Tibial nerve (tissue), 4 donors: ENCODE measurements at regions not wholly inside any gene's neighbourhood (a gene's known extent, or its start where the extent isn't known, plus 50 kb on each side); places are given as distances from the start of the nearest gene placed in this dataset.

Source experiments
- EP300 ChIP-seq, 2 donors: sonication (generic); formaldehyde crosslinking; IDR thresholded peaks; one replicate each; pipeline ENCODE4 v1.6.1; 2017; ENCODE audit warnings: antibody characterized with exemption in 2 of 2, mild to moderate bottlenecking in 1 of 2
- TF ChIP-seq, protein P1 (sequence below), 5 experiments: fragments of 200-600 bp in 3 of 5; fragments of 450-650 bp in 2 of 5; sonication (generic) in 3 of 5; IDR thresholded peaks; one replicate each; pipeline ENCODE4 v1.5.1; 2016 to 2019; ENCODE audit warnings: antibody characterized with exemption in 5 of 5, mild to moderate bottlenecking in 3 of 5, moderate library complexity in 2 of 5

DNA sequence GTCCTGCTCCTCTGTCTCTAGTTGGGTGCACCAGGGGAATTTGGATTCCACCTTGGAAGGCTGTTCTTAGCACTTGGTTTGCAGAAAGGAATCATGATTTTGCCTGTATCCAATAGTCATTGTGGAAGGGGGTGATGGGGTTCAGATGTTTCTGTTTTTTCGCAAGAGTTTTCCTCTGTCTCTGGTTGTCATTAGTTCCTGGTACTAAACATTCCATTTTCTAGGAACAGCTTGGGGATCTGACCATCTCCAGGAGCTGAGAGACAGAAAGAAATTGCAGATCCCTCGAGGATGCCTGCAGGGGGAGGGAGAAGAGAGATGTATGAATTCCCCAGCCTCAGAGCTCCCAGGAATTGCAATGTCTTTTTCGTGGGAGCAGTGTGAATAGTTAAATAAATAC is 70.9 kb downstream of the CYTL1 start:
- TF ChIP-seq, protein P1, sequence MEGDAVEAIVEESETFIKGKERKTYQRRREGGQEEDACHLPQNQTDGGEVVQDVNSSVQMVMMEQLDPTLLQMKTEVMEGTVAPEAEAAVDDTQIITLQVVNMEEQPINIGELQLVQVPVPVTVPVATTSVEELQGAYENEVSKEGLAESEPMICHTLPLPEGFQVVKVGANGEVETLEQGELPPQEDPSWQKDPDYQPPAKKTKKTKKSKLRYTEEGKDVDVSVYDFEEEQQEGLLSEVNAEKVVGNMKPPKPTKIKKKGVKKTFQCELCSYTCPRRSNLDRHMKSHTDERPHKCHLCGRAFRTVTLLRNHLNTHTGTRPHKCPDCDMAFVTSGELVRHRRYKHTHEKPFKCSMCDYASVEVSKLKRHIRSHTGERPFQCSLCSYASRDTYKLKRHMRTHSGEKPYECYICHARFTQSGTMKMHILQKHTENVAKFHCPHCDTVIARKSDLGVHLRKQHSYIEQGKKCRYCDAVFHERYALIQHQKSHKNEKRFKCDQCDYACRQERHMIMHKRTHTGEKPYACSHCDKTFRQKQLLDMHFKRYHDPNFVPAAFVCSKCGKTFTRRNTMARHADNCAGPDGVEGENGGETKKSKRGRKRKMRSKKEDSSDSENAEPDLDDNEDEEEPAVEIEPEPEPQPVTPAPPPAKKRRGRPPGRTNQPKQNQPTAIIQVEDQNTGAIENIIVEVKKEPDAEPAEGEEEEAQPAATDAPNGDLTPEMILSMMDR (IDR thresholded peaks at IDR 0.05) = no peak
- no peak for TF ChIP-seq EP300 (IDR thresholded peaks at IDR 0.05)
